Kidney (tissue), 13 donors: ENCODE measurements at regions not wholly inside any gene's neighbourhood (a gene's known extent, or its start where the extent isn't known, plus 50 kb on each side); places are given as distances from the start of the nearest gene placed in this dataset.

Experiments
- DNase-seq, 5 donors: peaks; one replicate each; pipeline ENCODE4 v3.0.0-alpha.2; 2013 to 2020
- FAIRE-seq: peaks from 2 replicates; lab custom pipeline; 2012; peaks lifted over from hg19 to GRCh38; lab: Jason Lieb, UNC
- H3K27ac ChIP-seq, 2 donors: one replicate each; pipeline ENCODE4 v1.7.0; 2013; ENCODE audit warnings: low read depth in 2 of 2, low read length in 2 of 2, inconsistent platforms in 1 of 2
- H3K27me3 ChIP-seq: one replicate; pipeline ENCODE4 v1.7.1; 2013; ENCODE audit warnings: low read length, inconsistent platforms; ENCODE audit not compliant: control insufficient read depth, insufficient read depth
- H3K36me3 ChIP-seq, 3 donors: one replicate each; pipeline versions ENCODE4 v1.7.0 to v1.7.1; 2013; ENCODE audit warnings: low read length in 3 of 3, control low read depth in 1 of 3, inconsistent platforms in 1 of 3; ENCODE audit not compliant: insufficient read depth in 3 of 3, control insufficient read depth in 2 of 3
- H3K4me1 ChIP-seq, 3 donors: one replicate each; pipeline versions ENCODE4 v1.7.0 to v1.7.1; 2013; ENCODE audit warnings: low read length in 3 of 3, inconsistent platforms in 1 of 3, low read depth in 1 of 3; ENCODE audit not compliant: control insufficient read depth in 2 of 3, insufficient read depth in 2 of 3
- H3K4me3 ChIP-seq, 3 donors: one replicate each; pipeline versions ENCODE4 v1.7.0 to v1.8.1; 2013; ENCODE audit warnings: low read length in 3 of 3, control low read depth in 1 of 3, inconsistent platforms in 1 of 3
- H3K9ac ChIP-seq, 3 donors: one replicate each; pipeline versions ENCODE4 v1.7.0 to v1.7.1; 2013; ENCODE audit warnings: low read length in 3 of 3, control low read depth in 1 of 3, inconsistent platforms in 1 of 3
- H3K9me3 ChIP-seq, 3 donors: one replicate each; pipeline versions ENCODE4 v1.7.0 to v1.7.1; 2013; ENCODE audit warnings: low read length in 3 of 3, control low read depth in 1 of 3, inconsistent platforms in 1 of 3; ENCODE audit not compliant: control insufficient read depth in 2 of 3, insufficient read depth in 1 of 3
- intact Hi-C: fragments of 100-400 bp; cut with DNase I; formaldehyde crosslinking; loops from one replicate; pipeline ENCODE4 v1.11.1; 2022
- TF ChIP-seq, protein P1 (sequence below): IDR thresholded peaks from 3 replicates; pipeline ENCODE4 v1.5.1; 2012; ENCODE audit warnings: mild to moderate bottlenecking, moderate library complexity, borderline replicate concordance; ENCODE audit not compliant: insufficient read depth; ENCODE audit errors: extremely low read depth
- donor health status: control.
- donor health status: control.
- donor health status: control.
- donor health status: control.
- donor health status: control.
- donor health status: DM: yes; HTN: yes; CAD: no.
- donor health status: Normal renal cell carcinoma (clear cell type).

DNA sequence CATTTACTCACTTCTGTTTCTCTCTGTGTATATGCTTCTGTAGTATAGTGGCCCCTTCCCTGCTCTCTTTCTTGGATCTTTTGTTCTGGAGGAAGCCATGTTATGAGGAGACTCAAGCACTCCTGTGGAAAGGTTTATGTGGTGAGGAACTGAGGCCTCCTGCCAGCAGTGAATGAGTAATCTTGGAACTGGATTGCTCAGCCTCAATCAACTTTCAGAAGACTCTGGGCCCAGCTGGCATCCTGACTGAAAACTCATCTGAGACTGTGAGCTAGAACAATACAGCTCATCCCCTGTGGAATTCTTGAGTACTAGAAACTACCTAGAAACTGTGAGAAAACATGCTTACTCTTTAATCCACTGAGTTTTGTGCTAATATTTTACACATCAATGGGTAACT, 133.1 kb upstream of the ZKSCAN2 start:
- Histone ChIP-seq H3K9me3 (no peaks in the 10 kb centered on the region), H3K27me3 (no peaks in the 10 kb centered on the region), H3K36me3 (no peaks in the 10 kb centered on the region), H3K27ac (no peak overlapping the region), H3K4me3 (no peak overlapping the region), H3K4me1 (no peaks in the 10 kb centered on the region), H3K9ac (no peak overlapping the region)
- TF ChIP-seq, protein P1, sequence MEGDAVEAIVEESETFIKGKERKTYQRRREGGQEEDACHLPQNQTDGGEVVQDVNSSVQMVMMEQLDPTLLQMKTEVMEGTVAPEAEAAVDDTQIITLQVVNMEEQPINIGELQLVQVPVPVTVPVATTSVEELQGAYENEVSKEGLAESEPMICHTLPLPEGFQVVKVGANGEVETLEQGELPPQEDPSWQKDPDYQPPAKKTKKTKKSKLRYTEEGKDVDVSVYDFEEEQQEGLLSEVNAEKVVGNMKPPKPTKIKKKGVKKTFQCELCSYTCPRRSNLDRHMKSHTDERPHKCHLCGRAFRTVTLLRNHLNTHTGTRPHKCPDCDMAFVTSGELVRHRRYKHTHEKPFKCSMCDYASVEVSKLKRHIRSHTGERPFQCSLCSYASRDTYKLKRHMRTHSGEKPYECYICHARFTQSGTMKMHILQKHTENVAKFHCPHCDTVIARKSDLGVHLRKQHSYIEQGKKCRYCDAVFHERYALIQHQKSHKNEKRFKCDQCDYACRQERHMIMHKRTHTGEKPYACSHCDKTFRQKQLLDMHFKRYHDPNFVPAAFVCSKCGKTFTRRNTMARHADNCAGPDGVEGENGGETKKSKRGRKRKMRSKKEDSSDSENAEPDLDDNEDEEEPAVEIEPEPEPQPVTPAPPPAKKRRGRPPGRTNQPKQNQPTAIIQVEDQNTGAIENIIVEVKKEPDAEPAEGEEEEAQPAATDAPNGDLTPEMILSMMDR: no peak
- intact Hi-C loops: no loop called here
- FAIRE-seq (no peak), DNase-seq (no peak)

- no peak for FAIRE-seq
- H3K36me3 ChIP-seq: no peaks in the 10 kb centered on the region
- intact Hi-C loops: no loop called here
- H3K9ac ChIP-seq: no peak overlapping the region
- H3K4me3 ChIP-seq: no peak overlapping the region
- no peak overlapping the region for H3K27ac ChIP-seq
- no peaks in the 10 kb centered on the region for H3K9me3 ChIP-seq
- no peaks in the 10 kb centered on the region for H3K4me1 ChIP-seq
- no peaks in the 10 kb centered on the region for H3K27me3 ChIP-seq
- no peak for DNase-seq
- TF ChIP-seq, protein P1: no peak
Observed at GRCh38 chr16:25374556-25374955, 116.9 kb upstream of the ZKSCAN2 start.

DNA sequence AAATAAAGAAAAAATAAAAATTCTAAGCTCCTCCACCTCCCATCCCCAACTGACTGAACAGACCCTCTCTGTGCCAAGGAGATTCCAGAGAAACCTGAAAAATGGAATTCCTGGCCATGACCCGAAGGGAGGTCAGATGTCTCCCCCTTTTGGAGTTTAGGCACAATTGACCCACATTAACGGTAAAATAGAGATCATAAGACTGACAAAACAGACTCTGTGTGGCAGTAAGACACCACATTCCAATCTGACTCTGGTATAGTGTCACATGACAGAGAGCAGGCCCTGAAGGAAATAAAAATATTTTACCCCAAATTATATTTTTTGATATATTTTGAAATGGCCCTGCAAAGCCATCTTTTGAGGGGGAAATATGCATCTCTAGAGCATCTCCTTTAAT, 115.1 kb upstream of the ZKSCAN2 start:
- Histone ChIP-seq H3K9me3 (no peaks in the 10 kb centered on the region), H3K27me3 (no peaks in the 10 kb centered on the region), H3K4me1 (no peaks in the 10 kb centered on the region), H3K9ac (no peak overlapping the region), H3K36me3 (no peaks in the 10 kb centered on the region), H3K27ac (no peak overlapping the region), H3K4me3 (no peak overlapping the region)
- TF ChIP-seq, protein P1: no peak
- DNase-seq (no peak), FAIRE-seq (no peak)
- intact Hi-C loops: no loop called here

GRCh38 chr16:25371342-25371741, 113.7 kb upstream of the ZKSCAN2 start:
- FAIRE-seq (no peak), DNase-seq (no peak)
- Histone ChIP-seq H3K36me3 (no peaks in the 10 kb centered on the region), H3K4me3 (no peak overlapping the region), H3K4me1 (no peaks in the 10 kb centered on the region), H3K9me3 (no peaks in the 10 kb centered on the region), H3K27me3 (no peaks in the 10 kb centered on the region), H3K9ac (no peak overlapping the region), H3K27ac (no peak overlapping the region)
- TF ChIP-seq, protein P1: no peak
- intact Hi-C loops: no loop called here
